ENCODE measurements at regions not wholly inside any gene's neighbourhood (a gene's known extent, or its start where the extent isn't known, plus 50 kb on each side); places are given as distances from the start of the nearest gene placed in this dataset.
A peak's percentile ranks its signal among the peaks of the same experiment; 100 is the strongest.

- DNase-seq (ENCODE audit: low spot score): no peak
Observed at GRCh38 chr3:111244760-111245159, 173.1 kb downstream of the NECTIN3 start.

DNA sequence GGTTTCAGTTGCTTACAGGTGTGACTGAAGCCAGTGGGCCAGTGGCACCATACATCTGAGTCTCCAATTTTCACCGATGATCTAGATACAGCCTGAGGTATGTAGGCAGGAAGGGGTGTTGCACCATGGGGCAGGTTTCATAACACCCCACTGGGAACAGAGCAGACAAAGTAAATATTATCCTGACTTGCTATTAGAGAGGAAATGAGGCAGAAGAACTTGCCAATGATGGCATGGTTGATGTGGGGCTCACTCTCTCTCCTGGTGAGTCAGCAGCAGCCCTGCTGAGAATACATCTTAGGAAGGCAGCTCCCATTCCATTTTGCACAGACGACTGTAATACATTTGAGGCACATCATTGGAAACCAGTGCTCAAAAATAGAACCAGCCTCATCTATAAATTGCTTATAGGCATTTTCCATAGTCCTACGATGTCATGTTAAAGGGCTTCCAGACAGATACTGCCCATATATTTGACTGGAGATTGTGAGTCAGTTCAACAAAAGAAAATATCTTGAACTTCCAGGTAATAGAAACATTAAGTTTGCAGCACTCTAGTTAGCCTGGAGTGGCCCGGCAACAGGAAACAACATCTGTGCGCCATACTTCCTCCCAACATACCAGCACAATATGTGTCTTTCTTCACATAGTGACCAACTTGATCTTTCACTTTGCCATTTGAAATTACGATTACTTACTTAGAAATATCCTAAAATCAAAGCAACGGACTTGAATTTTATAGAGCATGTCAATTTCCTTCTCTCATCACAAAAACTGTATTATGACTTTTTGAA, 175.5 kb downstream of the NECTIN3 start:
- peak; percentile 77 for DNase-seq (ENCODE audit: low spot score)

GRCh38 chr3:111248406-111248805, 176.8 kb downstream of the NECTIN3 start:
- no peak for DNase-seq (ENCODE audit: low spot score)

DNA sequence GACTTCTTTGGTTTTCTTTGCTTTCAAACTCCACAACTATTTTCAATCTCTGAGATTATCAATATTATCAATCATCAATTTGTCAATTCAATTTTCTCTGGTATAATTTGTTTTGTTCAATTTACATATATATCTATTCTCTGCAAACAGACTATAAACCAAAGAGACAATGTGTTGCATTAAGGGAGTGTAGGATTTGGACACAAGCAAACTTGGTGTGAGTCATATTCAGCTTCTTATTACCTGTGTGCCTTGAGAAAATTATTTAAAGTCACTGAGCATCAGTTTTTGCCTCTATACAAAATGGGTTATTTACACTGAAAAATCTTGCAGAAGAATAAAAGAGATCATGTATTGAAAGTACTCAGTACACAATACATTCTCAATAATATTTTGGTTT, 177.8 kb downstream of the NECTIN3 start:
- DNase-seq (ENCODE audit: low spot score): no peak

DNA sequence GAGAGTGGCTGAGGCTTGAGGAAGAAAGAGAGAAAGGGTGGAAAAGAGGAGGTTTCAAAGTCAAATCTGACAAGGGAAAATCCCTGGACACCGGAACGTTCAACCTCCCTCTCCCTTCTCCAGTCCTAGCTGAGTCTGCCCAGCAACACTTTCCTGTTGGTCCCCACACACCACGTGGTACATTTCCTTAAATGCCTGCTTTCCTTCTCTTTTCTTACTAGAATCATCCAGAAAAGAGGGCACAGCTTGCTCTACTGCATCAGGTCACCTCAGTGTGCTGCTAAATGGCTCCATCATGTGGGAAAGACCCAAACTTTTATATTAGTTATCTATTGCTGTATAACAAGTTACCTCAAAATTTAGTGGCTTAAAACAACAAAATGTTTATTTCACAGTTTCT, 181.2 kb downstream of the NECTIN3 start:
- peak; percentile 62 for DNase-seq (ENCODE audit: low spot score)

DNA sequence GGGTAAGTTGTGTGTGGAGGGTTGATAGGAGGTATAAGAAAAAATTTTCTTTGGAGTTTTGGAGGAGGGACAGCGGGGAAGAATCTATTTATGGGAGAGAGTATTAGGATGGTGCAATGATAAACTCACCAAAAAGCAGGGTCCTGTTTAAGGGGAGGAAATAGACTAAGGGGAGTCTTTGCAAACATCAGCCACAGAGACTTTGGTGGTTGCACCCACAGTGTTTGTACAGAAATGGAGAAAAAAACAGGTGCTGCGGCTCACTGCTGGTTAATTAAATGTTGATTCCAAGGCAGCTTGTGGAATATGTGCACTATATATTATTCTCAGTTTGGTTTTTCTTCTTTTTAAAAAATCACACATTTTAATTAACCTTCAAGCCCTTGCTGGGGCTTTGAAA, 182.1 kb downstream of the NECTIN3 start:
- DNase-seq (ENCODE audit: low spot score): no peak

GRCh38 chr3:111260878-111261277, 189.3 kb downstream of the NECTIN3 start:
- peak; percentile 26 for DNase-seq (ENCODE audit: low spot score)

DNA sequence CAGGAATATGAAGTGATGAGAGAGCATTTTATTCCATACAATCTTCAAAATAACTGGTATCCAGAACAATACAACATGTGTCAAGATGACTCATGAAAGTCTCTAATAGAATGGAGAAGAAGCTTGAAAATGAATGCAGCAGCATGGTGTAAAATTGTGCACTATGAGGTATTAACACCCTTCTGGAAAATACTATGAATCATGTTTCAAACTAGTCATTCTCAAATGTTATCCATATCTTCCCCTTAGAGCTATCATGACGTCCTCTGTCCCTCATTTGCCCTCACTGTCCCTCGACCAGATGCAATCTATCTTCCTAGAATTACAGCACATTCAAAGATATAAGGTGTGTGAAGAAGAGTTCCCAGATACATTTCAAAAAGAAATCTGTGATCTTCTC, 198.2 kb downstream of the NECTIN3 start:
- DNase-seq (ENCODE audit: low spot score): no peak

DNA sequence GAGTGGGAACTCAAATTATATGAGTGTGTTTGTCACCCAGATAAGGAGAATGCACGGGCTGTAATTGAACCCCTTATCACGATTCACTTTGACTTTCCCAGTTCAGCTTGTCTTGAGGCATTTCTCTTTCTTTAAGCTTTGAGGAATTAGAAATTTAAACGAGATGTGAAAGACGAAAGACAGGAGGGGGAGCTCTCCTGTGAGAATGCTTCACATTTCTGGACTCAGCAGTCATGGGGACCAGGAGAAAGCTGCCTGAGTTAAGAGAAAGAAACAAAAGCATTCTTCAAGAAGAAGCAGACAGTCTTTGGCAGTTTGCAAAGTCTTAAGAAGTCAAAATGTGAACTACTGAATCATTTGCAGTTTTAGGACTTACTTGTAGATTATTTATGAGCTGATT, 205.6 kb downstream of the NECTIN3 start:
- peak; percentile 33 for DNase-seq (ENCODE audit: low spot score)

GRCh38 chr3:111278959-111279358, 207.3 kb downstream of the NECTIN3 start:
- DNase-seq (ENCODE audit: low spot score): no peak

DNA sequence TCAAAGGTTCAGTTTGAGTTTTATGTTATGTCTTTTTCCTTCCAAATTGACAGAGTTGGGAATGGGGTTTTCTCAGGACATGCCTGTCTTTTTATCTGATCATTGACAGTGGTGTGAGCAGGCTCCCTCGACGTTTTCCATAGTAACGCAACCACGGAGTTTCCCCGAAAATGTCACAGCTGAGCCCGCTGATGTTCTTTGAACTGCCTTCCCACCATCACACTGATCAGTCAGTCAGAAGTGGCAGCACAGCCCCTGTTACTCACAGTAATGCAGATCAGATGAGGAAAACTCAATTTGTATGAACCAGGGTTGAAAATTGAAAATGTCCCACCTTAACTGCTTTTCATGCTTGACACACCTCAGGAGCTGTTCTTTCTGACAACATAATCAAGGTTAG, 210.4 kb downstream of the NECTIN3 start:
- DNase-seq (ENCODE audit: low spot score): no peak

DNA sequence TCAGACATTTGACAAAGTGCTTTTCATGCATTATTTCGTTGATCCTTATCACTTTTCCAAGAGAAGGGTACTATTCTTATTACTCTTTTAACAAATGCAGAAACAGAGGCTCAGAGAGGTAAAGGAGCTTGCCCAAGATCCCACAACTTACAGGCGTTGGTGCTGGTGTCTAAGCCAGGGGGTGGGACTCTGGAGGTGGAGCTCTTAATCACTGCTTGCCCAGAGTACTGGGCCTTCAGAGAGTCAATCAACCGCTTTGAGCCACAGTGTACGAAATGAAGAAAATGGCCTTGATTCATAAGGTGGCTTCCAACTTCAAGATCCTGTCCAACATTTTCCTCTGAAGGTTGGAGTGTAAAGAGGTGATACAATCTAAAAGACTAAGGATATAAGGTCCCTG, 211.5 kb downstream of the NECTIN3 start:
- DNase-seq (ENCODE audit: low spot score): no peak

- DNase-seq (ENCODE audit: low spot score): no peak
Observed at GRCh38 chr3:111284503-111285183, 213.0 kb downstream of the NECTIN3 start.

- DNase-seq (ENCODE audit: low spot score): no peak
Observed at GRCh38 chr3:111285184-111285538, 213.5 kb downstream of the NECTIN3 start.

DNA sequence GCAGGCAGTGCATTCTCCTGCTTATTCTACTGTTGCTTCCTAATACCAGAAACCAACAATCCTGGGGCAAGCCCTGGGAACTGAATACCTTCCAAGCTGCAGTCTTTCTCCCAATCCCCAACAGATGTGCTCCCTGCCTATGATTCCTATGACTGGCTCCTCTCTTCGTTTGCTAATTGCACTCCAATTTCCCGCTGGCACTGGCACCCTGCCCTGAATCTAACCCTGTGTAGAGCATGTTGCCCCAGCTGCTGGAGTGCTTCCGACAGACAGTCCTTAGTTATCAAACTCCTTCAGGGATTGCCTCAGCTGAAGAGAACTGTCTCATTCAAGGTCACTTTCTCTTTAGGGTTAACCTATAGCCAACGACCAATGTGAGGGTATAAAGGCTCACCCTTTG, 214.1 kb downstream of the NECTIN3 start:
- DNase-seq (ENCODE audit: low spot score): no peak

DNA sequence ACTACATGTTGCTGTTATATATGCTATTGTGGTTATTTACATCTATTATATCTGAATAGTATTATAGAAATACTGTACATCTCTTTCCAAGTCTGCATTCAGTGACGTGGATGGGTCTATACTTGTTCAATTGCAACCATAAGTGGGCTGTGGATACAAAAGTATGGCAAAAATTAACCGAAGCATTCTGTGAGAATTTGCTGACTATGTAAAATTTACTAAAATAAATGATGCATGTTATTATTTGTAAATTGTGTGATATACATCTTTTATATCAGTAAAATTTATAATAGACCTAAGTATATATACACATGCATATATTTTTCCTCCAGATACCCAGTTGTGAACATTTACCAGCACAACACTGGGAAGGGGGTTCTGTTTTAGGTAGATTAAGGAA, 215.1 kb downstream of the NECTIN3 start:
- no peak for DNase-seq (ENCODE audit: low spot score)

- no peak for DNase-seq (ENCODE audit: low spot score)
Observed at GRCh38 chr3:111292117-111292516, 220.5 kb downstream of the NECTIN3 start.

- no peak for DNase-seq (ENCODE audit: low spot score)
Observed at GRCh38 chr3:111299192-111299615, 227.6 kb downstream of the NECTIN3 start.

DNA sequence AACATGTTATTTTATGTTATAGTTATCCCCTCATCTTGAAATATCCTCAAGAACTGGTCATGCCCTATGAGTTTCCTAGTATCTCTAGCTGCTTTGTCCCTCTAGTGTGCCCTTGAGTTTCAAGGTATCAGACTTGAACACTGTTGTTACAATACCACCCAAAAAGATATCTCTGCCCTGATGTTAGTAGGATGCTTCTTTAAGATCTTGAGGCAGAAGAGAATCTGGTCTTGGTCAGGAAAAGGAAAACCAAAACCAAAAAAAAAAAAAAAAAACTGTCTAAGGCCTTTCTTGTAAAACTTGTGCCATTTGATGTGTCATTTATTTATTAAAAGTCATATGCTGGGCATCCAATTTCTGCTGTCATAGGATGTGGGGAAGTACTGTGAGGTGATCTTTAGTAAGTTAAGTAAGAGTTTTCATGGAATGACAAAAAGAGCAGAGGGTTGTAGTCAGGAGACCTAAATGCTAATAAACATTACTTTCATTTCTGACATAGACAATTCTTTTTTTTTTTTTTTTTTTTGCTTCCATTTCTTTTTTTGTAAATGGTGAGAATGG, 229.7 kb downstream of the NECTIN3 start:
- DNase-seq (ENCODE audit: low spot score): no peak

GRCh38 chr3:111302063-111302462, 230.4 kb downstream of the NECTIN3 start:
- no peak for DNase-seq (ENCODE audit: low spot score)

DNA sequence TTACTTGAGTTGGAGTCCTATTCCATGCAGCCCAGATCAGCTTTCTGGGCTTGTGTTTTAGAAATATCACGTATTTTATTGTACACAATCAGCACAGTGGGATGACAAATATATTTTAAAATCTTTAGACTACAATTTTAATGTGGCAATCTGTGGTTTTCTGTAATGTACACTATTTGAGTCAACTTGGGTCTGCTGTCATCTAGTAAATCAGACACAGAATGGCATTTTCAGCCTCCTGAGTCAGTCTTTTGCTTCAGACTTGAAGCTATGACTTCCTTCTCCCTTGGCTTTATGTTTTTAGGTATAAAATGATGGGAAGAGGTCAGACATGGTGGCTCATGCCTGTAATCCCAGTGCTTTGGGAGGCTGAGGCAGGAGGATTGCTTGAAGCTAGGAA, 232.1 kb downstream of the NECTIN3 start:
- DNase-seq (ENCODE audit: low spot score): peak; percentile 14

- no peak for DNase-seq (ENCODE audit: low spot score)
Observed at GRCh38 chr3:111307676-111308075, 234.3 kb upstream of the CD96 start.

GRCh38 chr3:111311126-111311525, 230.9 kb upstream of the CD96 start:
- no peak for DNase-seq (ENCODE audit: low spot score)
